HG03457 (cell line): ENCODE measurements at regions not wholly inside any gene's neighbourhood (a gene's known extent, or its start where the extent isn't known, plus 50 kb on each side); places are given as distances from the start of the nearest gene placed in this dataset.

Experiments
- ATAC-seq: cut with Tn5 transposase; IDR thresholded peaks from one replicate; pipeline ENCODE4 v1.9.1; 2021; ENCODE audit warnings: moderate number of reproducible peaks; ENCODE audit not compliant: unreplicated experiment

GRCh38 chr3:111244760-111245159 is 173.1 kb downstream of the NECTIN3 start:
- ATAC-seq: no peak

- ATAC-seq: no peak
Measured at GRCh38 chr3:111246967-111247760, 175.5 kb downstream of the NECTIN3 start.

GRCh38 chr3:111248406-111248805 is 176.8 kb downstream of the NECTIN3 start:
- no peak for ATAC-seq

- ATAC-seq: no peak
Measured at GRCh38 chr3:111249421-111249820, 177.8 kb downstream of the NECTIN3 start.

GRCh38 chr3:111252779-111253178 is 181.2 kb downstream of the NECTIN3 start:
- ATAC-seq: no peak

- no peak for ATAC-seq
Measured at GRCh38 chr3:111253733-111254132, 182.1 kb downstream of the NECTIN3 start.

- ATAC-seq: peak; percentile 75
Measured at GRCh38 chr3:111260878-111261277, 189.3 kb downstream of the NECTIN3 start.

- no peak for ATAC-seq
Measured at GRCh38 chr3:111269777-111270176, 198.2 kb downstream of the NECTIN3 start.

GRCh38 chr3:111277226-111277625 is 205.6 kb downstream of the NECTIN3 start:
- ATAC-seq: no peak

- ATAC-seq: no peak
Measured at GRCh38 chr3:111278959-111279358, 207.3 kb downstream of the NECTIN3 start.

GRCh38 chr3:111282024-111282423 is 210.4 kb downstream of the NECTIN3 start:
- ATAC-seq: no peak

GRCh38 chr3:111283165-111283564 is 211.5 kb downstream of the NECTIN3 start:
- no peak for ATAC-seq

GRCh38 chr3:111284503-111285183 is 213.0 kb downstream of the NECTIN3 start:
- no peak for ATAC-seq

GRCh38 chr3:111285184-111285538 is 213.5 kb downstream of the NECTIN3 start:
- no peak for ATAC-seq

GRCh38 chr3:111285694-111286093 is 214.1 kb downstream of the NECTIN3 start:
- ATAC-seq: no peak

GRCh38 chr3:111286746-111287145 is 215.1 kb downstream of the NECTIN3 start:
- no peak for ATAC-seq

- no peak for ATAC-seq
Measured at GRCh38 chr3:111292117-111292516, 220.5 kb downstream of the NECTIN3 start.

GRCh38 chr3:111299192-111299615 is 227.6 kb downstream of the NECTIN3 start:
- ATAC-seq: no peak

GRCh38 chr3:111301238-111301798 is 229.7 kb downstream of the NECTIN3 start:
- no peak for ATAC-seq

- no peak for ATAC-seq
Measured at GRCh38 chr3:111302063-111302462, 230.4 kb downstream of the NECTIN3 start.

- no peak for ATAC-seq
Measured at GRCh38 chr3:111303760-111304159, 232.1 kb downstream of the NECTIN3 start.

- ATAC-seq: no peak
Measured at GRCh38 chr3:111307676-111308075, 234.3 kb upstream of the CD96 start.
